ENCODE measurements at regions not wholly inside any gene's neighbourhood (a gene's known extent, or its start where the extent isn't known, plus 50 kb on each side); places are given as distances from the start of the nearest gene placed in this dataset.
"Not testable (repeated sequence)": the region's sequence is repeated elsewhere in the genome, so short reads cannot be mapped to it uniquely, and the experiment has no call there.

DNA sequence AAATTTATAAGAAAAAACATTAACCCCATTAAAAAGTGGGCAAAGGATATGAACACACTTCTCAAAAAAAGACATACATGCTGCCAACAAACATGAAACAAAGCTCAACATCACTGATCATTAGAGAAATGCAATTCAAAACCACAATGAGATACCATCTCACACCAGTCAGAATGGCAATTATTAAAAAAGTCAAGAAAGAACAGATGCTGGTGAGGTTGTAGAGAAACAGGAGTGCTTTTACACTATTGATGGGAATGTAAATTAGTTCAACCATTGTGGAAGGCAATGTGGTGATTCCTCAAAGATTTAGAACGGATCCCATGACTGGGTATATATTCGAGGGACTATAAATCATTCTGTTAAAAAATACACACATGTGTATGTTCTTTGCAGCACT is 1665.5 kb downstream of the BRINP3 start:
- DNase-seq: not testable (repeated sequence)

DNA sequence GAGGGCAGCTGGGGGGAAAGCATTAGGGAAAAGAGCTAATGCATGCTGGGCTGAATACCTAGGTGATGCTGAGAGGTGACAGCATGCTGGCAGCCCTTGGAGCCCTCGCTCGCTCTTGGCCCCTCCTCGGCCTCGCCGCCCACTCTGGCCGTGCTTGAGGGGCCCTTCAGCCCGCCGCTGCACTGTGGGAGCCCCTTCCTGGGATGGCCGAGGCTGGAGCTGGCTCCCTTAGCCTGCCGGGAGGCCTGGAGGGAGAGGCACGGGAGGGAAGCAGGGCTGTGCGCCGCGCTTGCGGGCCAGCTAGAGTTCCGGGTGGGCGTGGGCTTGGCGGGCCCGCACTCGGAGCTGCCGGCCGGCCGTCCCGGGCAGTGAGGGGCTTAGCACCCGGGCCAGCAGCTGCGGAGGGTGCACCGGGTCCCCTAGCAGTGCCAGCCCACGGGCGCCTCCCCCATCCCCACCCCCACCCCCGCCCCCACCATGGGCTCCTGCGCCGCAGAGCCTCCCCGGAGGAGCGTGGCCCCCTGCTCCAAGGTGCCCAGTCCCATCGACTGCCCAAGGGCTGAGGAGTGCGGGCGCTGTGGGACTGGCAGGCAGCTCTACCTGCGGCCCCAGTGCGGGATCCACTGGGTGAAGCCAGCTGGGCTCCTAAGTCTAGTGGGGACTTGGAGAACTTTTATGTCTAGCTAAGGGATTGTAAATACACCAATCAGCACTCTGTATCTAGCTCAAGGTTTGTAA is 1664.7 kb downstream of the BRINP3 start:
- DNase-seq: not testable (repeated sequence)

DNA sequence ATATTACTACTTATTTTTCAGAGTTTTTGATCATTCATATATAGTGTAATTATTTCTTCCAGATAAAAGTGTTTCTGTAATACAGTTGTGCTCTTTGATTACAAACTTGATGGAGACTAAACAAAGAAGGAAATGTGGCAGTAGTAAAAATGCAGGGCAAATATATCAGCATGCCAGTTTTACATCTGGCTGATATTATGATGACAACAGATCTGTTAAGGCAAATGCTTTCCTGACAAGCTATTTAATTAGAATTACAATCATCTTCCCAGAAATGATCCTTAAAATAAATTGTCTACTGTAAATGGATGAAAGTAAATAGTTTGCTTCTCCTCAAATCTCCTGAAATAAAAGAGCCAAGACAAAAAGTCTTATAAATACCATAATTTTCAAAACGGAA is 1659.8 kb downstream of the BRINP3 start:
- no peak for DNase-seq

DNA sequence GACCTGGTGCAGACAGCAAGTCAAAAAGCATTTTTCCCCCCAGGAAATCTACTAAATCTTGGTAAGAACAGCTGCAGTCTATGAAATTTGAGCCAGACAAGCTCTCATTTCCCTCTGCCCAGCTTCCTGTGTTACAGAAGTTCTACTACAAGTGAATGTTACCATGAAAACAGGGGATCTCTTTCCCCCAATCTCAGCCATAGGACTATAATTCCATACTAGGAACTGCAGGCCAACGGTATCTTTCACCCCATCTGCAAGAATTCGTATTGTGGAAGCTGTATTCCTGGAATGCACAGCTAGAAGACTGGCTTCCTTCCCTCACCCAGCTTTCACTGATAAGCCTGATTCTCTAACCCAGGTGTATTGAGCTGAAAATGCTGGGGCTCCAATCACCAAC is 1655.4 kb downstream of the BRINP3 start:
- no peak for DNase-seq

DNA sequence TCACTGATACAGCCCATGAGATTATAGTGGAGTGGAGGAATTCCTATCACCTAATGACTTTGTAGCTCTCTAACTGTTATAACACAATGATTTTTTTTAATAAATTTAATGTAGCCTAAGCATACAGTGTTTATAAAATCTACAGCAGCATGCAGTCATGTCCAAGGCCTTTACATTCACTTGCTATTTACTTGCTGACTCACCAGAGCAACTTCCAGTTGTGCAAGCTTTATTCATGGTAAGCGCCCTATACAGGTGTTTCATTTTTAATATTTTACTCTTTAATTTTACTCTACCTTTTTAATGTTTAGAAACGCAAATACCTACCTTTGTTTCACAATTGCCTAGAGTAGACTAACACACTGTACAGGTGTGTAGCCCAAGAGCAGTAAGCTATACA is 1652.2 kb downstream of the BRINP3 start:
- no peak for DNase-seq

DNA sequence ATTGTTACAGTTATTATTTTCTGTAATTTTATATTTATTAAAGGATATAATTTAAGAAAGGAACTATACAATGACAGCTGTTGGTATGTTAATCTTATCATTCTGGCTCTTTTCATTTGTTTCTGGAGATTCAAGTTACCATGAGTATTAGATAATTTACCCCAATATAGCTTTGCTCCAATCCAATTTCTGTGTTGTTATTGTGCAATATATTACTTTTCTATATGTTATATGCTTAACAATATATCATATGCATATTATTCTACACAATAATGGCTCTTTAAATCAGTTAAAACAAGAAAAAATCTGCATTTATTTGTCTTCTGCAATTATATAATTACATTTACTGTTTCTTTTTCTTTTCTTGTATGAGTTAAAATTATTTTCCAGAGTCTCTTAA is 1650.9 kb downstream of the BRINP3 start:
- no peak for DNase-seq

- DNase-seq: no peak
Observed at GRCh38 chr1:188827400-188827799, 1650.3 kb downstream of the BRINP3 start.

GRCh38 chr1:188841111-188841696 is 1636.5 kb downstream of the BRINP3 start:
- not testable (repeated sequence) for DNase-seq

DNA sequence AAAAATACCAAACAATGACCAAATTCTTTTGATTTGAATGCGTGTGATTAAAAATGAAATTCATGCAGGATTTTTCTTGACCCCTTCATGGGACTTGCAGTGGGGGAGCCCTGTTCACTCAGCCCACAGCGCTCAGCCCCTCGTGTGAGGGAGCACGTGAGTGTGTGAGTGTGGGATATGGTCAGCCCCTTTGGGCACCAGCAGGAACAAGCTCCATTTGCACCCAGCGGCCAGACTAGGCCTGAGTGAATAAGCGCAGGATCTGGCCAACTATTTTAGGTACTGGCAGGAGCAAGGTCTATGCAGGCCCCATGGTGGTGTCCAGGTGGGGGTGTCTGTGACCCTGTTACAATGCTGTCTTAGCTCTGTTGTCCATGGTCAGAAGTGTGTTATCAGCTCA is 1631.2 kb downstream of the BRINP3 start:
- no peak for DNase-seq

DNA sequence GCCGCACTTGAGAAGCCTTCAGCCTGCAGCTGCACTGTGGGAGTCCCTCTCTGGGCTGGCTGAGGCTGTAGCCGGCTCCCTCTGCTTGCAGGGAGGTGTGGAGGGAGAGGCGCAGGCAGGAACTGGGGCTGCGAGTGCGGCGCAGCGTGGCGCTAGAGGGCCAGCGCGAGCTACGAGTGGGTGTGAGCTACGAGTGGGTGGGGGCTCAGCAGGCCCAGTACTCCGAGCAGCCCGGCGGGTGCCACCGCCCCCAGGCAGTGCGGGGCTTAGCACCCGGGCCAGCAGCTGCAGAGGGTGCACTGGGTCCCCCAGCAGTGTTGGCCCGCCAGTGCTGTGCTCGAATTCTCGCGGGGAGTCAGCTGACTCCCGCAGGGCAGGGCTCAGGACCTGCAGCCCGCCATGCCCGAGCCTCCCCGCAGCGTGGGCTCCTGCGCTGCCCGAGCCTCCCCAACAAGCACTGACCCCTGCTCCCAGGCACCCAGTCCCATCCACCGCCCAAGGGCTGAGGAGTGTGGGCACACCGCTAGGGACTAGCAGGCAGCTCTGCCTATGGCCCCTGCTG is 1620.1 kb downstream of the BRINP3 start:
- no peak for DNase-seq

DNA sequence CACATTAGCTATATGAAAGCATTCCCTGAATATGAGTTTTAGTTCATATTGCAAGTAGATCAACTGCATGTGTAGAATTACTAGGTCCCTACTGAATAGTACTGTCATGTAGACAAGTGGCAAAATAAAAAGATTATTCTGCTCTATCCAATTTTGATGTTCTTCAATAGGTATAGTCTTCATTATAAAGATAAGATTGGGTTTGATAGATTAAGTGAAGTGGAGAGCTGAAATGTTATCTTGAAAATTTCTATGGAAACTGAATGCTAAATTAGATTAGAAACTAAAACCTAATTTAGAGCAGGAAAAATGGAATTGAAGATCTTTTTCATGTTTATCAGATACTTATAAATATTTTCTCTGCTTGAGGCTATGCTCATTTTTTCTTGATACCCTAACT is 1610.0 kb downstream of the BRINP3 start:
- no peak for DNase-seq

GRCh38 chr1:188871164-188871563 is 1606.5 kb downstream of the BRINP3 start:
- no peak for DNase-seq

DNA sequence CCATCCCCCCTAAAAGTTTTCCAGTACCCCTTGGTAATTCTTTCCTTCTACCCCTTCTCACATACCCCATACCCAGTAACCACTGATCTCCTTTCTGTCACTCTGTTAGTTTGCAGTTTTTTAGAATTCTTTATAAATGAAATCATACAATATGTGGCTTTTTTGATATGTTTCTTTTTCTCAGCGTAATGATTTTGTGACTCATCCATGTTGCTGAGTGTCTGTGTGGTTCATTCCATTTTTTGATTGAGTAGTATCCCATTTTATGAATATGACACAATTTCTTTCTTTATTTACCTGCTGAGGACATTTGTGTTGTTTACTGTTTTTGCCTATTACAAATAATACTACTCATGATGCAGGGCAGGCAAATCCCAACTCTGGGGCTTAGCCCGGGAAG is 1605.3 kb downstream of the BRINP3 start:
- DNase-seq: no peak

- no peak for DNase-seq
Observed at GRCh38 chr1:188877668-188878067, 1600.0 kb downstream of the BRINP3 start.

DNA sequence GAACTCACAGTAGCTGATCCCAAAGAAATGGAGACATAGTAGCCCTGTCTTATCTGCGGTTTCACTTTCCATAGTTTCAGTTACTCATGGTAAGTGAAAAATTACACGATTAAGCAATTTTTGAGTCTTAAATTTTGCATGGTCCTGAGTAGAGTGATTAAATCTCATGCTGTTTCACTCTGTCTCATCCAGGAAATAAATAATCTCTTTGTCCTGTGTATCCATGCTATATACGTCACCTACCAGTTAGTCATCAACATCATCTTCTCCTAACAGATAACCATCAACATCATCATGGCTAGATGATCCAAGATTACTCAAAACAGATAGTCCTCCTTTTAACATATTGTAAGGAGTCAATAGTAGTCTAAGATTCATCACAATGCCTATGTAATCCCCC is 1589.3 kb downstream of the BRINP3 start:
- DNase-seq: no peak

DNA sequence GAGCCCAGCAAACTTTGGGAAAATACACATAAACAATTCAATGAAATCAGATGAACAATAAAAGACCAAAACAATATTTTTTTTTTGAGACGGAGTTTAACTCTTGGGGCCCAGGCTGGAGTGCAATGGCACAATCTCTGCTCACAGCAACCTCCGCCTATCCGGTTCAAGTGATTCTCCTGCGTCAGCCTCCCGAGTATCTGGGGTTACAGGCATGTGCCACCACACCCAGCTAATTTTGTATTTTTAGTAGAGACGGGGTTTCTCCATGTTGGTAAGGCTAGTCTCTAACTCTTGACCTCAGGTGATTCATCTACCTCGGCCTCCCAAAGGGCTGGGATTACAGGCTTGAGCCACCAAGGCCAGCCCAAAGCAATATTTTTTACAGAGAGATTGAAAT is 1588.5 kb downstream of the BRINP3 start:
- no peak for DNase-seq

GRCh38 chr1:188891958-188892357 is 1585.7 kb downstream of the BRINP3 start:
- DNase-seq: no peak

DNA sequence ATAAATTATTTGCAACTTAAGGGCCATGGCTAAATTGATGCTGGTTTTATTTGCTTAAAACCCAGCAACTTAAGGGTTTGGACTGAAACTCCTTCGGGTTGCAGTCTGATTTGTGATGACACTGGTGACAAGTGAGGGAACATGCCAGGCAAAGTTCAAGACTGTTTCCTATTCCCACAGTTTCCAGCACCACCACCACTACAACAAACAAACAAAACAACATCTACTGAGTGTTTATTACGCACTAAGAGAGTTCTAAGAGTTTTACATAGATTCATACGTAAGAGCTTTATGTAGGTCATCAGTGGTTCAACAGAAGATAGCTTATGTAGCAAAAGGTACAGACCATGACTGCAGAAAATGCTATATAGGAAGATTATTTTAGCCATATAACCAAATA is 1582.1 kb downstream of the BRINP3 start:
- DNase-seq: no peak

- DNase-seq: no peak
Observed at GRCh38 chr1:188903241-188903640, 1574.4 kb downstream of the BRINP3 start.

DNA sequence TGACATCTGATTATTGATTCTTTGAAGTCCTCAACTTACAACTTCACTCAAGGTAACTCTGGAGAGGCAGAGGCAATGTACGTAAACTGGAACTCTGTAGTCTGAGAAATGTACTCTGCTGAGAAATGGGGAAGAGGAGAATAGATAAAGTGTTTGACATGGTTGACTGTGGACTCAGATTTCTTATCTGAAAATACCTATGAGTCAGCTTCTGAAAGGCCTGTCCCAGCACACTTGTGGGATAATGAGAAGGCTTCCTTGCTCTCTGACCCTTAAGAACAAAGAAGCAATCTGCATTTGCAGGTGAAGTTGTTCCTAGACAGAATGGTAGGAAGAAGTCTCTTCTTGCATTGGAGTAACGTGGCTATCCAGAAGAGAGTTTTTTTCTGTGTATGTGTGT is 1573.5 kb downstream of the BRINP3 start:
- DNase-seq: no peak

DNA sequence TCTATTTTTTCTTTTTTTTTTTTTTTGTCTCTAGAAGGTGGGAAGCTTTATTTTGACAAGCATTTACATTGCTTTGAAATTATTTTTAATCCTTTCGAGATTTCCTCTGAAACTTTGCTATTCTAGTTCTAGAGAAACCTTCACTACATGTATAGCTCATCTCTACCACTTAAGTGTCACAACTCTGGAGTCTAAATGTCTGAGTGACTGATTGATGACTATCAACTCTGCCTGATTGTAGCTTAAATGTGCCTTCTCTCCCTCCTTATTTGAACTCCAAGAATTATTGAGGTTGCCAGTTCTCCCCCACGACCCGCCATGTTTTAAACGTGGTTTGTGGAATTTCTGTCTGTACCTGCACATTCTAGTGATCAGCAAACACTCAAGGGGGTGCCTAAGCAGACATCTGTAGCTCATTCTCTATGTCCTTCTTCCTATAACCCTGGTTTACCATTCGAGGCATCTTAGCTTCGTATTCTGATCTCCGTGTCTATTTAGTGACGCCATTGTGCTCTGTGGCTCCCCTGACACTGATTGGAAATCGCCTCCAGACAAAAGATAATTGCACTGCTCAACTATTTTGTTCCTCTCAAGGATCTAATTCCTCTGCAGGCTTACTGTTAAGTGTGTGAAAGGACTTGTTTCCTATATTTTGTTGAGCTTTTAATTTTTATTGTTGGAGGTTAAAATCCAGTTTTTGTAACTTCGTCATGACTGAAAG is 1570.6 kb downstream of the BRINP3 start:
- no peak for DNase-seq

DNA sequence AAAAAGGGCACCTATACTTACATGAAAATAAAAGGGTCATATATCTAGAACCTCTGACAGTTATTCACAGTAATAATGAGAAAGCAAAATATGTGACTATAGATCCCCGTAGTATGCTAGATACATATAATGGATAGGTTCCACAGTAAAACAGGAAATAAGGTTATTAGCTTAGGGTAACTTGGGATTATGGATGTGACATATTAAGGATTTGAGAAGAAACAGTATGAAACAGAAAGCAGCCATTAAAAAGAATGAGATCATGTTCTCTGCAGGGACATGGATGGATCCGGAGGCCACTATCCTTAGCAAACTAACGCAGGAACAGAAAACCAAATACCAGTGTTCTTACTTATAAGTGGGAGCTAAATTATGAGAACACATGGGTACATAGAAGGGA is 1547.3 kb downstream of the BRINP3 start:
- no peak for DNase-seq

- no peak for DNase-seq
Observed at GRCh38 chr1:188931506-188931905, 1546.2 kb downstream of the BRINP3 start.

- DNase-seq: no peak
Observed at GRCh38 chr1:188937965-188938551, 1539.6 kb downstream of the BRINP3 start.
